ENCODE measurements at regions not wholly inside any gene's neighbourhood (a gene's known extent, or its start where the extent isn't known, plus 50 kb on each side); places are given as distances from the start of the nearest gene placed in this dataset.

DNA sequence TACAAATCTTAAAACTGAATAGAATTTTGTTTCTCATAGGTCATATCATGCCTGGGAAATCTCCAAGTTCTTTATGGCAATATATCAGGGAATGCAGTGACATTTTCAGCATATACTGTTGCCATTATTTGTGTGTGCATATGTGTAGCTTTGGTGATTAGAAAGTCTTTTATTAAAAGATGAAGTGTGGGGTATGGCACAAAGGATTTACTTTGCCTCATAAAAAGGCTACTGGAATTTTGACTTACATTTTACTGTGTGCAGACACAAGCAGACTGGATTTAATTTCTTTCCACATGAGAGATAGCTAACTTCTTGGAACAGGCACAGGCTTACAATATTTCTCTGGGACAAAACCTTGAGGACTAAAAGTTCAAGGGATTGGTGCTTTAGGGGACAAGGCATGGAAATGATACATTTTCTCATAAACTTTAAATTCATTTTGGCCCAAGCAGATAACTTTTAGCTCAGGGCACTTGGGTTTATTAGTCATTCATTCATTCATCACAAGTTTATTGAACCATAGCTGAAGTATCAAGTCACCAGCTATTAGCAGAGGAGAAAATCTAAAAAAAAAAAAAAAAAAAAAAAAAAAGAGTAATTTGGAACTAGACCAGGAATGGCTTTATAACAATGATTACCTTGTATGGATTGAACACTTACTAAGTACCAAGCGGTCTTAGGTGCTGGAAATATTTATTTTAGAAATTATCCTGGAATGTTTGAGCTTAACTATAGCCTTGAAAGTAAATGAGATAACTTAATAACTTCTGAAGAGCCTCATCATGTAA, 191.5 kb downstream of the SLIT2 start:
- no peaks in the 10 kb centered on the region for H3K9me3 ChIP-seq (ENCODE audit: low read length)
- FAIRE-seq: no peak
- TF ChIP-seq SRSF9 (IDR thresholded peaks at IDR 0.05; ENCODE audit: borderline replicate concordance, insufficient read depth, low read depth, low read length, poor library complexity, severe bottlenecking): no peak
- no peak for TF ChIP-seq ZNF549 (CRISPR knock-in tag; IDR thresholded peaks at IDR 0.05)
- TF ChIP-seq SATB2 (CRISPR knock-in tag; IDR thresholded peaks at IDR 0.05): no peak
- TF ChIP-seq, protein P1, sequence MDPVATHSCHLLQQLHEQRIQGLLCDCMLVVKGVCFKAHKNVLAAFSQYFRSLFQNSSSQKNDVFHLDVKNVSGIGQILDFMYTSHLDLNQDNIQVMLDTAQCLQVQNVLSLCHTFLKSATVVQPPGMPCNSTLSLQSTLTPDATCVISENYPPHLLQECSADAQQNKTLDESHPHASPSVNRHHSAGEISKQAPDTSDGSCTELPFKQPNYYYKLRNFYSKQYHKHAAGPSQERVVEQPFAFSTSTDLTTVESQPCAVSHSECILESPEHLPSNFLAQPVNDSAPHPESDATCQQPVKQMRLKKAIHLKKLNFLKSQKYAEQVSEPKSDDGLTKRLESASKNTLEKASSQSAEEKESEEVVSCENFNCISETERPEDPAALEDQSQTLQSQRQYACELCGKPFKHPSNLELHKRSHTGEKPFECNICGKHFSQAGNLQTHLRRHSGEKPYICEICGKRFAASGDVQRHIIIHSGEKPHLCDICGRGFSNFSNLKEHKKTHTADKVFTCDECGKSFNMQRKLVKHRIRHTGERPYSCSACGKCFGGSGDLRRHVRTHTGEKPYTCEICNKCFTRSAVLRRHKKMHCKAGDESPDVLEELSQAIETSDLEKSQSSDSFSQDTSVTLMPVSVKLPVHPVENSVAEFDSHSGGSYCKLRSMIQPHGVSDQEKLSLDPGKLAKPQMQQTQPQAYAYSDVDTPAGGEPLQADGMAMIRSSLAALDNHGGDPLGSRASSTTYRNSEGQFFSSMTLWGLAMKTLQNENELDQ (CRISPR knock-in tag; IDR thresholded peaks at IDR 0.05; ENCODE audit: borderline replicate concordance): no peak
- TF ChIP-seq, protein P2, sequence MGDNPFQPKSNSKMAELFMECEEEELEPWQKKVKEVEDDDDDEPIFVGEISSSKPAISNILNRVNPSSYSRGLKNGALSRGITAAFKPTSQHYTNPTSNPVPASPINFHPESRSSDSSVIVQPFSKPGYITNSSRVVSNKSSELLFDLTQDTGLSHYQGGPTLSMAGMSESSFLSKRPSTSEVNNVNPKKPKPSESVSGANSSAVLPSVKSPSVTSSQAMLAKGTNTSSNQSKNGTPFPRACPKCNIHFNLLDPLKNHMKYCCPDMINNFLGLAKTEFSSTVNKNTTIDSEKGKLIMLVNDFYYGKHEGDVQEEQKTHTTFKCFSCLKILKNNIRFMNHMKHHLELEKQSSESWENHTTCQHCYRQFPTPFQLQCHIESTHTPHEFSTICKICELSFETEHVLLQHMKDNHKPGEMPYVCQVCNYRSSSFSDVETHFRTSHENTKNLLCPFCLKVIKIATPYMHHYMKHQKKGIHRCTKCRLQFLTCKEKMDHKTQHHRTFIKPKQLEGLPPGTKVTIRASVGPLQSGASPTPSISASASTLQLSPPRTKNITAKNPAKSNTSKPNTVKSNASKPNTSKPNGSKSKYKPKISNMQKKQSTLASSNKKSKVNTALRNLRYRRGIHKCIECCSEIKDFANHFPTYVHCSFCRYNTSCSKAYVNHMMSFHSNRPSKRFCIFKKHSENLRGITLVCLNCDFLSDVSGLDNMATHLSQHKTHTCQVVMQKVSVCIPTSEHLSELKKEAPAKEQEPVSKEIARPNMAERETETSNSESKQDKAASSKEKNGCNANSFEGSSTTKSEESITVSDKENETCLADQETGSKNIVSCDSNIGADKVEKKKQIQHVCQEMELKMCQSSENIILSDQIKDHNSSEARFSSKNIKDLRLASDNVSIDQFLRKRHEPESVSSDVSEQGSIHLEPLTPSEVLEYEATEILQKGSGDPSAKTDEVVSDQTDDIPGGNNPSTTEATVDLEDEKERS (CRISPR knock-in tag; IDR thresholded peaks at IDR 0.05): no peak
- no peak for TF ChIP-seq XRCC5 (optimal IDR thresholded peaks at IDR 0.05; ENCODE audit: low read length)
- no peak for TF ChIP-seq FOSL1 (CRISPR knock-in tag; IDR thresholded peaks at IDR 0.05; ENCODE audit: borderline replicate concordance)
- TF ChIP-seq TCF7 (IDR thresholded peaks at IDR 0.05; ENCODE audit: low read depth): no peak
- no peak for TF ChIP-seq ZSCAN9 (CRISPR knock-in tag; IDR thresholded peaks at IDR 0.05; ENCODE audit: borderline replicate concordance)
- TF ChIP-seq ZNF781 (CRISPR knock-in tag; IDR thresholded peaks at IDR 0.05; ENCODE audit: borderline replicate concordance, not compliant biosample characterization): no peak
- no peak for TF ChIP-seq HMGXB3 (CRISPR knock-in tag; IDR thresholded peaks at IDR 0.05; ENCODE audit: borderline replicate concordance)
- TF ChIP-seq, protein P3, sequence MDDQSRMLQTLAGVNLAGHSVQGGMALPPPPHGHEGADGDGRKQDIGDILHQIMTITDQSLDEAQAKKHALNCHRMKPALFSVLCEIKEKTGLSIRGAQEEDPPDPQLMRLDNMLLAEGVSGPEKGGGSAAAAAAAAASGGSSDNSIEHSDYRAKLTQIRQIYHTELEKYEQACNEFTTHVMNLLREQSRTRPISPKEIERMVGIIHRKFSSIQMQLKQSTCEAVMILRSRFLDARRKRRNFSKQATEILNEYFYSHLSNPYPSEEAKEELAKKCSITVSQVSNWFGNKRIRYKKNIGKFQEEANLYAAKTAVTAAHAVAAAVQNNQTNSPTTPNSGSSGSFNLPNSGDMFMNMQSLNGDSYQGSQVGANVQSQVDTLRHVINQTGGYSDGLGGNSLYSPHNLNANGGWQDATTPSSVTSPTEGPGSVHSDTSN (CRISPR knock-in tag; IDR thresholded peaks at IDR 0.05; ENCODE audit: borderline replicate concordance): no peak
- TF ChIP-seq PHF20 (CRISPR knock-in tag; IDR thresholded peaks at IDR 0.05): no peak

More for the DNA sequence above, 191.5 kb downstream of the SLIT2 start:
- Histone ChIP-seq H3K9ac (ENCODE audit: insufficient read depth, low read depth, low read length) (no peak overlapping the region), H3K4me3 (replicated peaks in 1 of 3; ENCODE audit: insufficient read depth in 1 of 3, low read depth in 2 of 3, low read length in 3 of 3) (no peak overlapping the region), H3K4me2 (ENCODE audit: low read depth, low read length) (no peak overlapping the region), H4K20me1 (ENCODE audit: insufficient read depth, low read length) (no peaks in the 10 kb centered on the region), H3K27me3 (ENCODE audit: control insufficient read depth in 1 of 2, insufficient read depth in 2 of 2, low read length in 2 of 2) (no peaks in the 10 kb centered on the region), H2AFZ (ENCODE audit: low read length) (no peak overlapping the region), H3K4me1 (ENCODE audit: insufficient read depth, low read length) (no peaks in the 10 kb centered on the region), H3K36me3 (replicated peaks in 1 of 2; ENCODE audit: control insufficient read depth in 1 of 2, insufficient read depth in 2 of 2, low read length in 2 of 2) (no peaks in the 10 kb centered on the region), H3K79me2 (ENCODE audit: insufficient read depth, low read length) (no peaks in the 10 kb centered on the region), H3K27ac (ENCODE audit: extremely low read length, insufficient read depth, low read length) (no peak overlapping the region)
- ATAC-seq (no peak), DNase-seq (ENCODE audit: low spot score) (no peak)
- BruUV-seq (replicated peaks): no TSS peak
- WGBS (ENCODE audit: low lambda C conversion rate): 15% methylated on average over 1 of the region's 1 CpG
- POLR2A ChIA-PET: no interaction called here
- CTCF ChIA-PET (ENCODE audit: low intra/inter-chr PET ratio, low total read pairs): no interaction called here
- intact Hi-C loops (cut with micrococcal nuclease; ENCODE audit: unreplicated experiment): no loop called here
- in situ Hi-C loops (cut with HindIII; ENCODE audit: extremely low pct_ligation_motif_present, low pct_unique_long_range_greater_than_20kb): no loop called here
